Retinal pigment epithelial cell (primary cell): ENCODE measurements at regions not wholly inside any gene's neighbourhood (a gene's known extent, or its start where the extent isn't known, plus 50 kb on each side); places are given as distances from the start of the nearest gene placed in this dataset.
"Not testable (repeated sequence)": the region's sequence is repeated elsewhere in the genome, so short reads cannot be mapped to it uniquely, and the experiment has no call there.

Source experiments
- DNase-seq: peaks from one replicate; pipeline ENCODE4 v3.0.0-alpha.2; 2010; ENCODE audit warnings: low read depth
- H3K4me3 ChIP-seq: 2 replicates; pipeline ENCODE4 v1.5.1; 2011; ENCODE audit warnings: mild to moderate bottlenecking, low read length, control low read depth, moderate library complexity
- CTCF ChIP-seq: conservative IDR thresholded peaks from 2 replicates; pipeline ENCODE4 v1.5.1; 2011; ENCODE audit warnings: low read depth, low read length, control low read depth, inconsistent platforms

GRCh38 chrX:150225756-150226155 is 137.4 kb upstream of the MAMLD1 start:
- DNase-seq: no peak
- H3K4me3 ChIP-seq: no peak overlapping the region
- TF ChIP-seq CTCF: no peak

DNA sequence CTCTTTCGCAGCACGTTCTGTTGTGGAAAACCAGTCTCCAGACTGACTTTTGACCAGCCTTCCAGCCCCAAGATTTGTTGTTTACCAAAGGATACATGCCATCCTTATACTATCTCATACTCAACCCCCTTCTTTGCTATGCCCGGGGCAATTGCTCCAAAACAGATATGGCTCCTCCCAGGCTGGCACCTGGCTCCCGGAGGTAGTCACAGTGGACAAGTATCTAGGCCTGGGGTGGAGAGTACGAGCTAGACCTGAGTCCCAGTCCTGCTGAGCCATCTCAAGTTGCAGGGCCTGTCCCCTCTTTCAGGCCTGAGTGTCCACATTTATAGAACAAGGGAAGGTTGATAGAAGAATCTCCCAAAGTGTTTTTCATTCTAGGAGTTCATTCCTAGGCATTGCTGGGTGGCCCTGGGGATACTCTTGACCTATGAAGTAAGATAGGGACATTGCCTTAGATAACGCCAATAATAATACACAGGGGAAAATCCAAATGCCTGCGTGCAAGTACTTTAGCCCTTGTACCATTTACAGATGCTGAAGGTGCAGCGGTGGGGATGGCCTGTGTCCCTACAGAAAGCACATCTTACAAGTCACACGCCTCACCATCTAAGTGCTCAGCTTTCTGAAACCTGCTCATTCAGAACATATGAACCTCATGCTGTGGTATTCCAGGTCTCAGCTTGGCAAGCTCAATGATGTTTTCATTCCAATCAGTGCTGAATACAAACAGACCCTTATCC is 136.7 kb upstream of the MAMLD1 start:
- DNase-seq: no peak
- no peak overlapping the region for H3K4me3 ChIP-seq
- TF ChIP-seq CTCF: no peak

DNA sequence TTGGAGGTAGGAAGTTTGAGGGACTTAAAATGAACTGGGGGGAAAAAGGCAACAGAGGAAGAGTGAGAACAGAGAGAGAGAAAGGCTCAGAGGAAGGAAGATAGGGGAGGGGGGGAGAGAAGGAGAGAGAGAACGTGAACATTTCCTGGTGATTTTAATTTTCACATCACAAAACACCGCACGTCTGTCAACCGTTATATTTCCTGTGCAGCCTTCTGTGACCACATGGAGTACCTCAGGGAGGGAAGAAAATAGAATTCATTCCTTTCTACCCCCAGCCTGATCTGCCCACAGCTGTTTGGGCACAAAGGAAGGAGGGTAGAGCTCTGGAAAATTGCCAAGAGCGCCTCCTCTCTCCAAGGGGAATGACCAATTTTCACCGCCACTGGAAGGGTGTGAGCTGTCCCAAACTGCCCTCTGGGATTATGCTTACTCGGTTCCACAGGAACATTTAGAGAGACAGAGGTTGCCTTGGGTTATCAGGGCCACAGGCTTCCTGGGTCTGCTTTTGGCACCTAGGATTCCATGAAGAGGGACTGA is 135.7 kb upstream of the MAMLD1 start:
- no peak for TF ChIP-seq CTCF
- DNase-seq: no peak
- no peak overlapping the region for H3K4me3 ChIP-seq

DNA sequence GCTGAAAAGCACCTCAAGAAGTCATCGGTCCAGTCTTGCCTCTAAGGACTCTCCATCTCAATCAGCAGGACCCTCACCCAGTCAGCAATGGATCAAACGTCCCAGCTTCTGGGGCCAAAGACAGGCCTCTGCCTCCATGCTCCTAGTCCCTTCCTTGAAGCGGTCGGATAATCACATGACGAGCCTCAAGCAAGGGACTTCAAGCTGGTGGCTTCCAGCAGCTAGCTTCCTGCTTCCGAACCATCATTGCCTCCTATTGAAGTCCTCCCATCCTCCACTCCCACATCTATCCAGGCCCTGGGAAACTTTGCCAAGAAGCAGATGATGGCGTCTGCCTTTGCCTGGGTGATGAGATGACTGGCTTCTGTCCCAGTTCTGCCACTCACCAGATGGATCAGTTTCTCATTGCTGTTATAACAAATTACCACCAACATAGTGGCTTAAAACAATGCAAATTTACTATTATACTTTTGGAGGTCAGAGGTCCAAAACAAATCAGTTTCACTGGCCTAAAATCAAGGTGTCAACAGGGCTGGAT is 135.2 kb upstream of the MAMLD1 start:
- H3K4me3 ChIP-seq: no peak overlapping the region
- DNase-seq: no peak
- no peak for TF ChIP-seq CTCF

DNA sequence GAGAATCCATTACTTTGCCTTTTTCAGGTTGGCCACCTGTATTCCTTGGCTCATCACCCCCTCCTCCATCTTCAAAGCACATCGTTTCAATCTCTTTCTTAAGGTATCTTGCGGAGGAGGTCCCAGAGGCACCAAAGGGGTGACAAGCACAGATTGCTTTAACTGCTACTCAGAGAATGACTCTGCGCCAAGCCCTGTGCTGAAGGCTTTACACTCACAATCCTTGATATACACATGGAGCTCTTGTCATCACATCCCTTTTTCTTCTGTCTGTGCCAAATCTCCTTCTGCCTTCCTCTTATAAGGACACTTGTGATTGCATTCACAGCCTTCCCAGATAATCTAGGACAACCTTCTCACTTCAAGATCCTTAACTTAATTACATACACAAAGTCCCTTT is 134.7 kb upstream of the MAMLD1 start:
- no peak for DNase-seq
- no peak for TF ChIP-seq CTCF
- no peak overlapping the region for H3K4me3 ChIP-seq

DNA sequence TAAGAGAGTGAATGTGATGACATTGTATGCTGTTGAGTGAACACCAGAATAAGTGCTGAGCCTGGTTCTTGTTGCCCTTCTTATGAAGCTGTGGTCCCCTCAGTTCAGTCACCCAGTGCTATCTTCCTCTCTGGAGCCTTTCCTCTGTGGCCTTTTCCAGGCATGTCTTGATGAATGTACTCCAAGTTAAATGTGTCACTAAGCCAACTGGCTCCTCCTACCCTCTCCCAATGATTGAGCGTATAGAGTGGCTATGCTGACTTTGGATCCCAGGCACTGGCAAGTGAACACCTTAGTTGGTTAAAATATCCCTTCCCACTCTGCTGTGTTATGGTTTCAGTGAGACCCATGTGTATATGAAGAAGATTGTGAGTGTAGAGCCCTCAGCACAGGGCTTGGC is 134.1 kb upstream of the MAMLD1 start:
- no peak for TF ChIP-seq CTCF
- no peak for DNase-seq
- H3K4me3 ChIP-seq: no peak overlapping the region

GRCh38 chrX:150229481-150229880 is 133.6 kb upstream of the MAMLD1 start:
- TF ChIP-seq CTCF: no peak
- no peak for DNase-seq
- no peak overlapping the region for H3K4me3 ChIP-seq

DNA sequence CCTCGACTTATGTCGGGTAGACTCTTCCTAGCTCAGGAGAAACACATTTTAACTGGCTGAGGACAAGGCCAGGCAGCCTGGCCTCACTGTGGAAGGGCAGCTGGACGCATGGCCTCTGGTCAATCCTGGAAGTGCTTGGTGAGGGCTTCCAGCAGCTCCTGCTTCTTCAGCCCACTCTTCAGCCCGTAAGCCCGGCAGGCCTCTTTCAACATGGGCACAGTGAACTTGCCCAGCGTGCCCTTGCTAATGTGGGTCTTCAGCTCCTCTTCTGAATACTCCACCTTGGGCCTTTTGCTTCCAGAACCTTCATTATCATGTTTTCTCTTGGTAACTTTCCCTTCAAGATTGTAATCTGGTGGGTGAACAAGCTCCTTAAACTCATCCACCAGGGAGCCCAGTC is 132.2 kb upstream of the MAMLD1 start:
- H3K4me3 ChIP-seq, DNase-seq: not testable (repeated sequence)

DNA sequence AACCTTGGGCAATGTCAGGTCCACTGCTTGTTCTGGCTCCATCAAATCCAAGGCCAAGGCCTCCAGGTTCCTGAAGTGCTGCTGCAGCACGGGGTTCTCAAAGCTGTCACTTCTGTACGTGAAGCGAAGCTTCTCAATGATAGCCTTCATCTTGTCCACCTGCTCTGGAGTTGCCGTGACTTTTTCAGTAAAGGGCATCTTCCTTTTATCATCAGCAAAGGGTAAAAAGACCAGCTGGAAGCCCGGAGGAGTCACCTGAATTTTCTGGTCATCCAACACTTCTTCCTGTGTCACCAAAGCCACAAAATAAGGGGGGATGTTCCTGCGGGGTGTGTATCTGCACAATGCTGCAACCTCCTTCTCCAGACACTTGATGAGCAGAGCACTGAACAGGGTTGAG is 131.7 kb upstream of the MAMLD1 start:
- not testable (repeated sequence) for DNase-seq

DNA sequence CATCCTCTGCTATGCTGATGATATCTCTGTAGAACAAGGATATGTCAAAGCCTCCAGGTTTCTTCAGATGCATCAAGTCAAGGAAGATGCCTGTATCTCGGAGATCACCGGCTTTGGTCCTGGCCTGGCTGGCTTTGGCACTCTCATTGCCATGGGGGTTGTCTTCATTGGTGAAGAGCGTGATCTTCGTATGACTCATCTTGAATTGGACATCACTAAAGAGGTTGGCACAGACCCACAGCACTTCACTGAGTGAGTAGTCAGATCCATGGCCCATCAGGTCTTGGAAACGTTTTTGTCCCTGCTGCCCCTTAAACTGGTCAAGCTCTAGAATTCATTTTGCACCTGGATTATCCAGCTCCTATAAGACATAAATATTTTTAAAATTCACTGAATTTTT is 130.9 kb upstream of the MAMLD1 start:
- not testable (repeated sequence) for H3K4me3 ChIP-seq, DNase-seq

More for the DNA sequence above, 131.7 kb upstream of the MAMLD1 start:
- H3K4me3 ChIP-seq: not testable (repeated sequence)
